ENCODE measurements at regions not wholly inside any gene's neighbourhood (a gene's known extent, or its start where the extent isn't known, plus 50 kb on each side); places are given as distances from the start of the nearest gene placed in this dataset.

GRCh38 chr10:111531690-111532089 is 454.9 kb downstream of the ADRA2A start:
- H3K4me3 ChIP-seq: no peak overlapping the region
- H3K27ac ChIP-seq: no peak overlapping the region
- H3K9me3 ChIP-seq: no peaks in the 10 kb centered on the region
- H3K27me3 ChIP-seq: no peaks in the 10 kb centered on the region
- intact Hi-C loops (cut with DNase I; ENCODE audit: low total_unique reads): no loop called here
- H3K36me3 ChIP-seq: no peaks in the 10 kb centered on the region
- DNase-seq: no peak
- TF ChIP-seq CTCF (IDR thresholded peaks at IDR 0.05) (no peak), POLR2A (IDR thresholded peaks at IDR 0.05) (no peak)
- no peaks in the 10 kb centered on the region for H3K4me1 ChIP-seq

- intact Hi-C loops (cut with DNase I; ENCODE audit: low total_unique reads): no loop called here
- Histone ChIP-seq H3K27me3 (no peaks in the 10 kb centered on the region), H3K9me3 (no peaks in the 10 kb centered on the region), H3K36me3 (no peaks in the 10 kb centered on the region), H3K4me1 (no peaks in the 10 kb centered on the region), H3K4me3 (no peak overlapping the region), H3K27ac (no peak overlapping the region)
- TF ChIP-seq CTCF (IDR thresholded peaks at IDR 0.05): no peak
- no peak for TF ChIP-seq POLR2A (IDR thresholded peaks at IDR 0.05)
- no peak for DNase-seq
Measured at GRCh38 chr10:111532139-111532538, 455.3 kb downstream of the ADRA2A start.

- Histone ChIP-seq H3K4me1 (no peaks in the 10 kb centered on the region), H3K4me3 (no peak overlapping the region)
- intact Hi-C loops (cut with DNase I; ENCODE audit: low total_unique reads): no loop called here
Measured at GRCh38 chr10:111539246-111539645, 462.4 kb downstream of the ADRA2A start.

GRCh38 chr10:111543854-111544253 is 467.0 kb downstream of the ADRA2A start:
- Histone ChIP-seq H3K36me3 (no peaks in the 10 kb centered on the region), H3K27ac (no peak overlapping the region), H3K27me3 (no peaks in the 10 kb centered on the region), H3K4me3 (no peak overlapping the region), H3K4me1 (no peaks in the 10 kb centered on the region), H3K9me3 (no peaks in the 10 kb centered on the region)
- no peak for DNase-seq
- intact Hi-C loops (cut with DNase I; ENCODE audit: low total_unique reads): no loop called here
- TF ChIP-seq CTCF (IDR thresholded peaks at IDR 0.05) (no peak), POLR2A (IDR thresholded peaks at IDR 0.05) (no peak)

More at GRCh38 chr10:111539246-111539645, 462.4 kb downstream of the ADRA2A start:
- Histone ChIP-seq H3K27ac (no peak overlapping the region), H3K36me3 (no peaks in the 10 kb centered on the region), H3K27me3 (no peaks in the 10 kb centered on the region), H3K9me3 (no peaks in the 10 kb centered on the region)
- TF ChIP-seq POLR2A (IDR thresholded peaks at IDR 0.05) (no peak), CTCF (IDR thresholded peaks at IDR 0.05) (no peak)
- DNase-seq: no peak

- Histone ChIP-seq H3K36me3 (no peaks in the 10 kb centered on the region), H3K27ac (no peak overlapping the region), H3K27me3 (no peaks in the 10 kb centered on the region), H3K9me3 (no peaks in the 10 kb centered on the region), H3K4me3 (no peak overlapping the region), H3K4me1 (no peaks in the 10 kb centered on the region)
- TF ChIP-seq POLR2A (IDR thresholded peaks at IDR 0.05): no peak
- no peak for TF ChIP-seq CTCF (IDR thresholded peaks at IDR 0.05)
- no peak for DNase-seq
- intact Hi-C loops (cut with DNase I; ENCODE audit: low total_unique reads): no loop called here
Measured at GRCh38 chr10:111545861-111546605, 469.2 kb downstream of the ADRA2A start.
